DND-41 (cell line): ENCODE measurements at regions not wholly inside any gene's neighbourhood (a gene's known extent, or its start where the extent isn't known, plus 50 kb on each side); places are given as distances from the start of the nearest gene placed in this dataset.

Experiments used
- EZH2 ChIP-seq: IDR thresholded peaks from 3 replicates; pipeline ENCODE4 v1.6.1; 2012; ENCODE audit warnings: borderline replicate concordance, low read depth, mild to moderate bottlenecking, moderate library complexity, low read length, inconsistent platforms; ENCODE audit not compliant: severe bottlenecking
- TF ChIP-seq, protein P1 (sequence below): IDR thresholded peaks from 2 replicates; pipeline ENCODE4 v1.5.1; 2012; ENCODE audit warnings: borderline replicate concordance, low read length, moderate library complexity, mild to moderate bottlenecking; ENCODE audit not compliant: poor library complexity, severe bottlenecking; ENCODE audit errors: extremely low read depth

DNA sequence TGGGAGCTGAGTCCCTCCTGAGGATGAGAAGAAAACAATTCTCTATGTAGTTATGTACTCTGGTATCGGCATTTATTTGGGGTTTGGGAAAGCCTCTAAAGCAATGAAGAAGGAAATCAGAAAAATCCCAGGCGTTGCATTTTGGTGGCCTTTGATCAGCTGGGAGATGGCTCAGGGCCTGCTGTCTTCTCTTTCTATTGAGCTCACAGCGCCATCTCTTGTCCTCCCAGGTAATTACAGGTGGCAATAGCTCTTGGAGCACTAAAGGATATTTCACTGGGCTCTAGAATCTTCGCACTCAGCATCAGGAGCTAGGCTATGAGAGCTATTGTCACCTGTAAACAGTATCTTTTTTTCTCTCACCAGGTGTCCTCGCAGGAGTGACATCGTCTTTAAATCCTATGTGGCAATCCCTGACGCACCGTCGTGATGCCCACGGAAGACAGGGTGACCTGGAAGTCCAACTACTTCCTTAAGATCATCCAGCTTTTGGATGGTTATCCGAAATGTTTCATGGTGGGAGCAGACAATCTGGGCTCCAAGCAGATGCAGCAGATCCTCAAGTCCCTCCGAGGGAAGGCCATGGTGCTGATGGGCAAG, 76.1 kb upstream of the PMAIP1 start:
- TF ChIP-seq, protein P1, sequence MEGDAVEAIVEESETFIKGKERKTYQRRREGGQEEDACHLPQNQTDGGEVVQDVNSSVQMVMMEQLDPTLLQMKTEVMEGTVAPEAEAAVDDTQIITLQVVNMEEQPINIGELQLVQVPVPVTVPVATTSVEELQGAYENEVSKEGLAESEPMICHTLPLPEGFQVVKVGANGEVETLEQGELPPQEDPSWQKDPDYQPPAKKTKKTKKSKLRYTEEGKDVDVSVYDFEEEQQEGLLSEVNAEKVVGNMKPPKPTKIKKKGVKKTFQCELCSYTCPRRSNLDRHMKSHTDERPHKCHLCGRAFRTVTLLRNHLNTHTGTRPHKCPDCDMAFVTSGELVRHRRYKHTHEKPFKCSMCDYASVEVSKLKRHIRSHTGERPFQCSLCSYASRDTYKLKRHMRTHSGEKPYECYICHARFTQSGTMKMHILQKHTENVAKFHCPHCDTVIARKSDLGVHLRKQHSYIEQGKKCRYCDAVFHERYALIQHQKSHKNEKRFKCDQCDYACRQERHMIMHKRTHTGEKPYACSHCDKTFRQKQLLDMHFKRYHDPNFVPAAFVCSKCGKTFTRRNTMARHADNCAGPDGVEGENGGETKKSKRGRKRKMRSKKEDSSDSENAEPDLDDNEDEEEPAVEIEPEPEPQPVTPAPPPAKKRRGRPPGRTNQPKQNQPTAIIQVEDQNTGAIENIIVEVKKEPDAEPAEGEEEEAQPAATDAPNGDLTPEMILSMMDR = peak; percentile 84
- no peak for TF ChIP-seq EZH2
